B cell (primary cell): ENCODE measurements at regions not wholly inside any gene's neighbourhood (a gene's known extent, or its start where the extent isn't known, plus 50 kb on each side); places are given as distances from the start of the nearest gene placed in this dataset.

ENCODE experiments used
- ATAC-seq: fragments of 200-7000 bp; cut with Tn5 transposase; one replicate; pipeline ENCODE4 v1.10.0; 2021; ENCODE audit warnings: low read depth, mild to moderate bottlenecking, moderate number of reproducible peaks, moderate library complexity
- CTCF ChIA-PET: fragments of 350-600 bp; sonication (Branson Sonifier 250); formaldehyde crosslinking; loops from one replicate; lab custom pipeline; 2021; ENCODE audit warnings: antibody characterized with exemption, inconsistent platforms; lab: Charles Lee
- POLR2A ChIA-PET: fragments of 350-600 bp; sonication (Branson Sonifier 250); formaldehyde crosslinking; loops from one replicate; lab custom pipeline; 2021; ENCODE audit warnings: antibody characterized with exemption; lab: Charles Lee
- DNase-seq: peaks from one replicate; pipeline ENCODE4 v3.0.0; 2013
- H2AFZ ChIP-seq: 2 replicates; pipeline ENCODE4 v1.6.1; 2012; ENCODE audit warnings: mild to moderate bottlenecking, low read depth, low read length; ENCODE audit not compliant: insufficient read depth, poor library complexity, severe bottlenecking
- H3K27ac ChIP-seq, 2 donors: 1 replicate in 1 of 2; 2 replicates in 1 of 2; pipeline ENCODE4 v1.5.1; 2012 to 2013; ENCODE audit warnings: low read length in 2 of 2, mild to moderate bottlenecking in 2 of 2, moderate library complexity in 1 of 2
- H3K27me3 ChIP-seq, 4 experiments: fragments of 200-600 bp in 1 of 4; sonication (generic) in 1 of 4; replicated peaks in 1 of 4; 1 replicate in 2 of 4; 2 replicates in 2 of 4; pipeline versions ENCODE4 v1.6.1 to v1.7.0; 2013 to 2016; ENCODE audit warnings: low read length in 3 of 4, mild to moderate bottlenecking in 2 of 4, mixed read lengths in 1 of 4, moderate library complexity in 1 of 4; ENCODE audit not compliant: insufficient read depth in 4 of 4, control insufficient read depth in 3 of 4; ENCODE audit errors: control extremely low read depth in 1 of 4
- H3K36me3 ChIP-seq, 2 experiments: replicated peaks in 1 of 2; 1 replicate in 1 of 2; 2 replicates in 1 of 2; pipeline versions ENCODE4 v1.6.1 to v1.7.1; 2013; ENCODE audit warnings: low read length in 1 of 2; ENCODE audit not compliant: insufficient read depth in 2 of 2, control insufficient read depth in 1 of 2; ENCODE audit errors: control extremely low read depth in 1 of 2, extremely low read depth in 1 of 2
- H3K4me1 ChIP-seq, 2 donors: fragments of 200-600 bp in 1 of 2; sonication (generic) in 1 of 2; 1 replicate in 1 of 2; 2 replicates in 1 of 2; pipeline versions ENCODE4 v1.5.1 to v1.6.1; 2013 to 2017; ENCODE audit warnings: low read length in 2 of 2; ENCODE audit not compliant: control insufficient read depth in 2 of 2, insufficient read depth in 2 of 2
- H3K4me2 ChIP-seq: replicated peaks from 2 replicates; pipeline ENCODE3; 2012; ENCODE audit warnings: mild to moderate bottlenecking, low read depth, low read length; ENCODE audit not compliant: poor library complexity, severe bottlenecking
- H3K4me3 ChIP-seq, 5 experiments: fragments of 200-600 bp in 1 of 5; sonication (generic) in 1 of 5; 1 replicate in 3 of 5; 2 replicates in 2 of 5; pipeline versions ENCODE4 v1.5.1 to v1.7.0; 2011 to 2016; ENCODE audit warnings: low read length in 4 of 5, mild to moderate bottlenecking in 4 of 5, low read depth in 2 of 5, control low read depth in 1 of 5, moderate library complexity in 1 of 5; ENCODE audit not compliant: insufficient read depth in 1 of 5; ENCODE audit errors: control extremely low read depth in 1 of 5, extremely low read depth in 1 of 5
- H3K79me2 ChIP-seq: fragments of 200-600 bp; sonication (generic); one replicate; pipeline ENCODE4 v1.6.0; 2016; ENCODE audit warnings: low read length; ENCODE audit not compliant: control insufficient read depth, insufficient read depth
- H3K9ac ChIP-seq: fragments of 200-600 bp; sonication (generic); 2 replicates; pipeline ENCODE4 v1.6.1; 2017; ENCODE audit warnings: mild to moderate bottlenecking, low read length, moderate library complexity
- H3K9me3 ChIP-seq, 3 donors: one replicate each; pipeline versions ENCODE4 v1.6.1 to v1.7.1; 2013; ENCODE audit warnings: low read length in 2 of 3; ENCODE audit not compliant: control insufficient read depth in 2 of 3, insufficient read depth in 1 of 3; ENCODE audit errors: control extremely low read depth in 1 of 3
- H4K20me1 ChIP-seq: 2 replicates; pipeline ENCODE4 v1.6.0; 2012; ENCODE audit warnings: mild to moderate bottlenecking, low read length; ENCODE audit not compliant: insufficient read depth, control insufficient read depth, poor library complexity, severe bottlenecking
- H3K27ac Mint-ChIP-seq: one replicate; pipeline ENCODE4 v1.8.0; 2021; ENCODE audit warnings: mixed read lengths
- H3K27me3 Mint-ChIP-seq: one replicate; pipeline ENCODE4 v1.8.0; 2021; ENCODE audit warnings: mixed read lengths
- H3K4me1 Mint-ChIP-seq: one replicate; pipeline ENCODE4 v1.8.0; 2021; ENCODE audit warnings: mixed read lengths
- H3K4me3 Mint-ChIP-seq: one replicate; pipeline ENCODE4 v1.8.0; 2021; ENCODE audit warnings: mixed read lengths
- H3K9me3 Mint-ChIP-seq: one replicate; pipeline ENCODE4 v1.8.0; 2022; ENCODE audit warnings: mixed read lengths; ENCODE audit not compliant: insufficient read depth
- CTCF ChIP-seq: fragments of 200-600 bp; IDR thresholded peaks from one replicate; pipeline ENCODE4 v1.8.0; 2022; ENCODE audit warnings: antibody characterized with exemption, mild to moderate bottlenecking
- EZH2 ChIP-seq: IDR thresholded peaks from 2 replicates; pipeline ENCODE4 v1.6.1; 2012; ENCODE audit warnings: borderline replicate concordance, low read depth, mild to moderate bottlenecking, moderate library complexity, low read length; ENCODE audit not compliant: insufficient read depth, poor library complexity, severe bottlenecking
- WGBS: methylation state at CpG from one replicate; pipeline ENCODE4 v1.1.5; 2013; ENCODE audit warnings: missing lambda C conversion rate; ENCODE audit not compliant: insufficient coverage; 5-methylcytosine and 5-hydroxymethylcytosine counted together
- intact Hi-C: fragments of 100-400 bp; cut with micrococcal nuclease; formaldehyde crosslinking; loops from one replicate; pipeline ENCODE4 v1.10.0; 2022

- no peaks in the 10 kb centered on the region for H3K79me2 ChIP-seq
- CTCF ChIA-PET = no interaction called here
- H3K9ac ChIP-seq = no peak overlapping the region
- POLR2A ChIA-PET = no interaction called here
- H2AFZ ChIP-seq = no peak overlapping the region
- H3K9me3 Mint-ChIP-seq = peaks cover 1% of the 10 kb centered on the region
- peaks cover 0 to 3% (median 0%) of the 10 kb centered on the region in 3 donors for H3K9me3 ChIP-seq
- no peak overlapping the region for H3K27ac Mint-ChIP-seq
- no peak for DNase-seq
- no peak overlapping the region for H3K27ac ChIP-seq
- no peaks in the 10 kb centered on the region for H4K20me1 ChIP-seq
- H3K4me3 ChIP-seq = no peak overlapping the region
- WGBS = no CpG with 5 or more reads among the region's 1 CpG
- H3K36me3 ChIP-seq = no peaks in the 10 kb centered on the region
- intact Hi-C loops = no loop called here
- no peak for ATAC-seq
- no peaks in the 10 kb centered on the region for H3K4me1 Mint-ChIP-seq
- no peak overlapping the region for H3K4me2 ChIP-seq
- no peaks in the 10 kb centered on the region for H3K27me3 ChIP-seq
- no peaks in the 10 kb centered on the region for H3K4me1 ChIP-seq
- no peak for TF ChIP-seq EZH2
- no peak for TF ChIP-seq CTCF
- peaks cover 6% of the 10 kb centered on the region for H3K27me3 Mint-ChIP-seq
- H3K4me3 Mint-ChIP-seq = no peak overlapping the region
Measured at GRCh38 chr1:90161625-90162024, 166.7 kb downstream of the ZNF326 start.

- H3K27me3 Mint-ChIP-seq = peaks cover 8% of the 10 kb centered on the region
- DNase-seq = no peak
- no peak overlapping the region for H3K9ac ChIP-seq
- no peak overlapping the region for H3K4me3 Mint-ChIP-seq
- no CpG with 5 or more reads among the region's 2 CpGs for WGBS
- no peak overlapping the region for H3K4me3 ChIP-seq
- H3K27ac ChIP-seq = no peak overlapping the region
- ChIA-PET CTCF (no interaction called here), POLR2A (no interaction called here)
- no peaks in the 10 kb centered on the region for H3K4me1 ChIP-seq
- no peaks in the 10 kb centered on the region for H3K36me3 ChIP-seq
- no peak overlapping the region for H2AFZ ChIP-seq
- peaks cover 7% of the 10 kb centered on the region for H3K9me3 Mint-ChIP-seq
- TF ChIP-seq EZH2 (no peak), CTCF (no peak)
- peaks cover 0 to 6% (median 0%) of the 10 kb centered on the region in 3 donors for H3K9me3 ChIP-seq
- ATAC-seq = no peak
- no peak overlapping the region for H3K27ac Mint-ChIP-seq
- H3K27me3 ChIP-seq = no peaks in the 10 kb centered on the region
- no peaks in the 10 kb centered on the region for H4K20me1 ChIP-seq
- H3K4me2 ChIP-seq = no peak overlapping the region
- H3K4me1 Mint-ChIP-seq = no peaks in the 10 kb centered on the region
- H3K79me2 ChIP-seq = no peaks in the 10 kb centered on the region
- intact Hi-C loops = no loop called here
Measured at GRCh38 chr1:90155721-90156487, 161.0 kb downstream of the ZNF326 start.
